Kasumi-1 (cell line): ENCODE measurements at regions not wholly inside any gene's neighbourhood (a gene's known extent, or its start where the extent isn't known, plus 50 kb on each side); places are given as distances from the start of the nearest gene placed in this dataset.
"Not testable (repeated sequence)": the region's sequence is repeated elsewhere in the genome, so short reads cannot be mapped to it uniquely, and the experiment has no call there.

Source experiments
- DNase-seq, 2 experiments: peaks; one replicate each; lab custom pipeline; 2025; lab: John Stamatoyannopoulos, UW

- DNase-seq: no peak
Observed at GRCh38 chr2:241982706-241983570, 113.4 kb downstream of the RTP5 start.

- no peak for DNase-seq
Observed at GRCh38 chr2:241983571-241984270, 114.2 kb downstream of the RTP5 start.

GRCh38 chr2:241984271-241984655 is 114.7 kb downstream of the RTP5 start:
- no peak for DNase-seq

GRCh38 chr2:241984658-241985057 is 115.1 kb downstream of the RTP5 start:
- no peak for DNase-seq

- DNase-seq: not testable (repeated sequence)
Observed at GRCh38 chr2:241985161-241985985, 115.8 kb downstream of the RTP5 start.

- DNase-seq: no peak
Observed at GRCh38 chr2:241985986-241986329, 116.4 kb downstream of the RTP5 start.

- DNase-seq: no peak
Observed at GRCh38 chr2:241986836-241987641, 117.5 kb downstream of the RTP5 start.

- DNase-seq: no peak
Observed at GRCh38 chr2:241987726-241988125, 118.2 kb downstream of the RTP5 start.

- DNase-seq: no peak
Observed at GRCh38 chr2:241988146-241988545, 118.6 kb downstream of the RTP5 start.

- DNase-seq: no peak
Observed at GRCh38 chr2:241989074-241989473, 119.5 kb downstream of the RTP5 start.

GRCh38 chr2:241990466-241990865 is 120.9 kb downstream of the RTP5 start:
- no peak for DNase-seq

GRCh38 chr2:241991299-241991698 is 121.8 kb downstream of the RTP5 start:
- DNase-seq: no peak

- no peak for DNase-seq
Observed at GRCh38 chr2:241992753-241993152, 123.2 kb downstream of the RTP5 start.

GRCh38 chr2:241993386-241994005 is 124.0 kb downstream of the RTP5 start:
- no peak for DNase-seq

- no peak for DNase-seq
Observed at GRCh38 chr2:241994086-241994485, 124.6 kb downstream of the RTP5 start.

GRCh38 chr2:241994556-241995213 is 125.2 kb downstream of the RTP5 start:
- DNase-seq: no peak

- no peak for DNase-seq
Observed at GRCh38 chr2:241996100-241996499, 126.6 kb downstream of the RTP5 start.

GRCh38 chr2:241997017-241997416 is 127.5 kb downstream of the RTP5 start:
- no peak for DNase-seq

- DNase-seq: no peak
Observed at GRCh38 chr2:241999184-241999583, 129.7 kb downstream of the RTP5 start.

- no peak for DNase-seq
Observed at GRCh38 chr2:242001853-242002252, 132.3 kb downstream of the RTP5 start.

- DNase-seq: no peak
Observed at GRCh38 chr2:242002944-242003343, 133.4 kb downstream of the RTP5 start.
